Ovary (tissue), 7 donors: ENCODE measurements at regions not wholly inside any gene's neighbourhood (a gene's known extent, or its start where the extent isn't known, plus 50 kb on each side); places are given as distances from the start of the nearest gene placed in this dataset.

Experiments
- DNase-seq, 5 donors: peaks; one replicate each; pipeline ENCODE4 v3.0.0-alpha.2; 2019 to 2020
- H3K27ac ChIP-seq, 2 donors: fragments of 200-600 bp; one replicate each; pipeline versions ENCODE4 v1.5.1 to v1.8.0; 2019 to 2022
- H3K27me3 ChIP-seq: fragments of 200-600 bp; one replicate; pipeline ENCODE4 v1.8.0; 2022
- H3K36me3 ChIP-seq: fragments of 200-600 bp; sonication (generic); one replicate; pipeline ENCODE4 v1.5.1; 2019
- H3K4me1 ChIP-seq: one replicate; pipeline ENCODE4 v1.8.1; 2013; ENCODE audit warnings: mild to moderate bottlenecking, moderate library complexity; ENCODE audit not compliant: insufficient read depth
- H3K4me3 ChIP-seq: fragments of 200-600 bp; sonication (generic); one replicate; pipeline ENCODE4 v1.5.1; 2017
- H3K9me3 ChIP-seq, 2 donors: fragments of 200-600 bp in 1 of 2; sonication (generic) in 1 of 2; one replicate each; pipeline versions ENCODE4 v1.5.1 to v1.8.1; 2013 to 2019; ENCODE audit warnings: mild to moderate bottlenecking in 1 of 2, moderate library complexity in 1 of 2
- CTCF ChIP-seq, 3 donors: fragments of 450-650 bp in 2 of 3; fragments of 200-600 bp in 1 of 3; IDR thresholded peaks; one replicate each; pipeline versions ENCODE4 v1.5.1 to v1.8.0; 2016 to 2022; ENCODE audit warnings: antibody characterized with exemption in 3 of 3, mild to moderate bottlenecking in 1 of 3
- EP300 ChIP-seq: sonication (generic); formaldehyde crosslinking; IDR thresholded peaks from one replicate; pipeline ENCODE4 v1.6.1; 2017; ENCODE audit warnings: antibody characterized with exemption
- POLR2A ChIP-seq: fragments of 450-650 bp; IDR thresholded peaks from one replicate; pipeline ENCODE4 v1.6.1; 2017; ENCODE audit warnings: antibody characterized with exemption, mild to moderate bottlenecking, moderate library complexity
- WGBS, 3 donors: extraction: QIAGEN DNeasy Blood & Tissue Kit in 1 of 3; methylation state at CpG; one replicate each; pipeline versions ENCODE4 v1.1.5 to v1.1.7; 2013 to 2017; 5-methylcytosine and 5-hydroxymethylcytosine counted together
- intact Hi-C, 4 donors: fragments of 100-400 bp; cut with DNase I; formaldehyde crosslinking; loops; one replicate each; pipeline versions ENCODE4 v1.11.0 to v1.15.1; 2022 to 2023
- donor health status: DM: no; HTN: no; CAD: no; lungs with moderate emphysema.
- donor health status: DM: no; HTN: no; CAD: no.
- donor health status: Bipolar disorder and iron deficiency.
- donor health status: DM: no; HTN: no; CAD: no.
- donor health status: DM: yes; HTN: yes; CAD: no.

GRCh38 chrX:124665621-124666400 lies 319.4 kb downstream of the SH2D1A start:
- 22 to 28% (median 23%) methylated on average over 7 of the region's 7 CpGs for WGBS, 3 donors

GRCh38 chrX:124679199-124679598 lies 332.8 kb downstream of the SH2D1A start:
- WGBS, 3 donors, result 37 to 45% (median 37%) methylated on average over 3 of the region's 3 CpGs
- no peaks in the 10 kb centered on the region for H3K36me3 ChIP-seq
- no peaks in the 10 kb centered on the region for H3K4me1 ChIP-seq
- H3K9me3 ChIP-seq, result no peaks in the 10 kb centered on the region
- H3K27me3 ChIP-seq, result no peaks in the 10 kb centered on the region
- DNase-seq, result no peak
- intact Hi-C loops, result no loop called here
- TF ChIP-seq EP300, result no peak
- H3K4me3 ChIP-seq, result no peak overlapping the region
- H3K27ac ChIP-seq, result no peak overlapping the region

More at GRCh38 chrX:124665621-124666400, 319.4 kb downstream of the SH2D1A start:
- Histone ChIP-seq H3K36me3 (no peaks in the 10 kb centered on the region), H3K9me3 (no peaks in the 10 kb centered on the region), H3K4me1 (no peaks in the 10 kb centered on the region), H3K27me3 (no peaks in the 10 kb centered on the region), H3K27ac (no peak overlapping the region), H3K4me3 (no peak overlapping the region)
- no peak for DNase-seq
- no peak for TF ChIP-seq POLR2A
- intact Hi-C loops, result no loop called here

GRCh38 chrX:124680287-124680686 lies 333.9 kb downstream of the SH2D1A start:
- intact Hi-C loops, result no loop called here
- no peaks in the 10 kb centered on the region for H3K36me3 ChIP-seq

GRCh38 chrX:124690495-124690894 lies 344.1 kb downstream of the SH2D1A start:
- H3K4me1 ChIP-seq, result no peaks in the 10 kb centered on the region
- H3K27me3 ChIP-seq, result no peaks in the 10 kb centered on the region

More at GRCh38 chrX:124680287-124680686, 333.9 kb downstream of the SH2D1A start:
- 9 to 22% (median 15%) methylated on average over 2 of the region's 2 CpGs for WGBS, 3 donors
- Histone ChIP-seq H3K4me3 (no peak overlapping the region), H3K4me1 (no peaks in the 10 kb centered on the region), H3K27ac (no peak overlapping the region), H3K27me3 (no peaks in the 10 kb centered on the region), H3K9me3 (no peaks in the 10 kb centered on the region)
- no peak for TF ChIP-seq POLR2A
- TF ChIP-seq CTCF (IDR thresholded peaks at IDR 0.05), result no peak
- TF ChIP-seq EP300, result no peak
- no peak for DNase-seq

GRCh38 chrX:124699876-124700275 lies 353.5 kb downstream of the SH2D1A start:
- WGBS, 3 donors, result 28 to 36% (median 36%) methylated on average over 2 of the region's 2 CpGs
- Histone ChIP-seq H3K9me3 (no peaks in the 10 kb centered on the region), H3K27me3 (no peaks in the 10 kb centered on the region), H3K4me1 (no peaks in the 10 kb centered on the region), H3K27ac (no peak overlapping the region), H3K4me3 (no peak overlapping the region), H3K36me3 (no peaks in the 10 kb centered on the region)
- TF ChIP-seq CTCF (IDR thresholded peaks at IDR 0.05) (no peak), POLR2A (no peak), EP300 (no peak)
- intact Hi-C loops, result no loop called here
- no peak for DNase-seq

More at GRCh38 chrX:124690495-124690894, 344.1 kb downstream of the SH2D1A start:
- Histone ChIP-seq H3K4me3 (no peak overlapping the region), H3K36me3 (no peaks in the 10 kb centered on the region), H3K9me3 (no peaks in the 10 kb centered on the region), H3K27ac (no peak overlapping the region)
- no peak for DNase-seq
- no peak for TF ChIP-seq EP300
- no peak for TF ChIP-seq POLR2A
- no peak for TF ChIP-seq CTCF (IDR thresholded peaks at IDR 0.05)
- intact Hi-C loops, result no loop called here
- 63 to 73% (median 72%) methylated on average over 3 of the region's 3 CpGs for WGBS, 3 donors
